SK-N-MC (cell line): ENCODE measurements at regions not wholly inside any gene's neighbourhood (a gene's known extent, or its start where the extent isn't known, plus 50 kb on each side); places are given as distances from the start of the nearest gene placed in this dataset.

ENCODE experiments used
- EZH2 ChIP-seq: fragments of 200-600 bp; sonication (generic); IDR thresholded peaks from one replicate; pipeline ENCODE4 v1.6.1; 2017; ENCODE audit warnings: antibody characterized with exemption
- POLR2AphosphoS5 ChIP-seq: IDR thresholded peaks from 2 replicates; pipeline ENCODE4 v1.6.1; 2012; ENCODE audit warnings: mild to moderate bottlenecking, low read depth, low read length, borderline replicate concordance

GRCh38 chr2:12567411-12567810, 149.3 kb upstream of the TRIB2 start:
- no peak for TF ChIP-seq POLR2AphosphoS5
- no peak for TF ChIP-seq EZH2
